ENCODE measurements at regions not wholly inside any gene's neighbourhood (a gene's known extent, or its start where the extent isn't known, plus 50 kb on each side); places are given as distances from the start of the nearest gene placed in this dataset.
"Not testable (repeated sequence)": the region's sequence is repeated elsewhere in the genome, so short reads cannot be mapped to it uniquely, and the experiment has no call there.

DNA sequence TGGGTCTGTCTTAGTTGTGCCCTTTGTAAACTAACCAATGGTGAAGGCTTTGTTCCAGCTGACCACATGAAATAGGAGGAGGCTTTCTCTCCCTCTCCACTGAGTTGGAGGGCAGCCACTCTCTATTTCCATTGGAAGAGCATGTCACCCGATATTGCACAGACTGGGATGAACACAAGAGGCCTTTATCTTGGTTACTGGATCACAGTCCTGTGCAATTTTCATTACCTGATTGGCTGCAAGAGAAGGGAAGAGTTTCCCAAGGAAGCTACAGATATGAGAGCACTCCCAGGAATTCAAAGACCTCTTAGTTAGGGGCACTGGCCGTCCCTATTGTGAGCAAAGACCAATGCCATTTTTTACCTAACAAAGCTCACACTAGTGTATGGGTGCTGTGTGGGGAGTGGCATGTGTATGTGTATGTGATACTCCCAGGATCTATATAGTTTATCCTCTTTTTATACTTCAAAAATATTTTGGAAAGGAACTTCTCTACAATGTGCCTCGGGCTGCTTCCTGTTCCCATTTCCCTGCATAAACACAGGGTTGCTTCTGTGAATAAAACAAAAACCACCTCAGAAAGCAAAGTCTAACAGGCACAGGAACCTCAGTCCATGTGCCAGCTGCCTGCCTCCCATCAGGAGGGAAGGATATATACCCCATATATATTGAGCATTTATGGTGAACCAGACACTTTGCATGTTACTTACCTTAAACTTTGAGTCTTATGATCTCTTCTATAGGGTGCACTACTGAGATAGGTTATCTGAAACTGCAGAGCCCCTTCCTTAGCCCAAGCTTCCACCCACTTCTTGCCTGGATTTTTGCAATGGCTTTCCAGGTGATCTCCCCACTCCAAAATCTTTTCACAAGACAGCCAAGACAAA, 126.5 kb downstream of the RASSF10 start:
- Histone ChIP-seq H3K9me3 (replicated peaks) (peaks cover 14% of the 10 kb centered on the region), H3K4me1 (peaks cover 10% of the 10 kb centered on the region), H3K27ac (replicated peaks) (no peak overlapping the region), H3K36me3 (no peaks in the 10 kb centered on the region), H3K4me3 (no peak overlapping the region), H3K27me3 (ENCODE audit: low read depth) (peaks cover 7% of the 10 kb centered on the region)
- no peak for DNase-seq
- intact Hi-C loops (cut with micrococcal nuclease): no loop called here
- TF ChIP-seq CTCF (IDR thresholded peaks at IDR 0.05; ENCODE audit: borderline replicate concordance): no peak

GRCh38 chr11:13136272-13136596, 127.1 kb downstream of the RASSF10 start:
- Histone ChIP-seq H3K4me1 (peaks cover 10% of the 10 kb centered on the region), H3K9me3 (replicated peaks) (peaks cover 9% of the 10 kb centered on the region), H3K4me3 (no peak overlapping the region), H3K27me3 (ENCODE audit: low read depth) (peaks cover 7% of the 10 kb centered on the region), H3K27ac (replicated peaks) (no peak overlapping the region), H3K36me3 (no peaks in the 10 kb centered on the region)
- DNase-seq: no peak
- intact Hi-C loops (cut with micrococcal nuclease): no loop called here
- no peak for TF ChIP-seq CTCF (IDR thresholded peaks at IDR 0.05; ENCODE audit: borderline replicate concordance)

GRCh38 chr11:13137844-13138301, 128.8 kb downstream of the RASSF10 start:
- intact Hi-C loops (cut with micrococcal nuclease): no loop called here
- Histone ChIP-seq H3K9me3 (replicated peaks) (no peaks in the 10 kb centered on the region), H3K36me3 (no peaks in the 10 kb centered on the region), H3K27ac (replicated peaks) (no peak overlapping the region), H3K4me3 (no peak overlapping the region), H3K27me3 (ENCODE audit: low read depth) (peaks cover 7% of the 10 kb centered on the region), H3K4me1 (peaks cover 16% of the 10 kb centered on the region)
- DNase-seq: no peak
- no peak for TF ChIP-seq CTCF (IDR thresholded peaks at IDR 0.05; ENCODE audit: borderline replicate concordance)

DNA sequence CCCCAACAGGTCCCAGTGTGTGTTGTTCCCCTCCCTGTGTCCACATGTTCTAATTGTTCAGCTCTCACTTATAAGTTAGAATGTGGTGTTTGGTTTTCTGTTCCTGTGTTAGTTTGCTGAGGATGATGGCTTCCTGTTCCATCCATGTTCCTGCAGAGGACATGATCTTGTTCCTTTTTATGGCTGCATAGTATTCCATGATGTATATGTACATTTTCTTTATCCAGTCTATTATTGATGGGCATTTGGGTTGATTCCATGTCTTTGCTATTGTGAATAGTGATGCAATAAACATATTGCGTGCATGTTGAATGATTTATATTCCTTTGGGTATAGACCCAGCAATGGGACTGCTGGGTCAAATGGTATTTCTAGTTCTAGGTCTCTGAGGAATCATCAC, 130.0 kb downstream of the RASSF10 start:
- H3K36me3 ChIP-seq; H3K27me3 ChIP-seq (ENCODE audit: low read depth); H3K27ac ChIP-seq (replicated peaks); DNase-seq; H3K4me3 ChIP-seq; intact Hi-C loops (cut with micrococcal nuclease); H3K9me3 ChIP-seq (replicated peaks): not testable (repeated sequence)
- peaks cover 16% of the 10 kb centered on the region for H3K4me1 ChIP-seq

DNA sequence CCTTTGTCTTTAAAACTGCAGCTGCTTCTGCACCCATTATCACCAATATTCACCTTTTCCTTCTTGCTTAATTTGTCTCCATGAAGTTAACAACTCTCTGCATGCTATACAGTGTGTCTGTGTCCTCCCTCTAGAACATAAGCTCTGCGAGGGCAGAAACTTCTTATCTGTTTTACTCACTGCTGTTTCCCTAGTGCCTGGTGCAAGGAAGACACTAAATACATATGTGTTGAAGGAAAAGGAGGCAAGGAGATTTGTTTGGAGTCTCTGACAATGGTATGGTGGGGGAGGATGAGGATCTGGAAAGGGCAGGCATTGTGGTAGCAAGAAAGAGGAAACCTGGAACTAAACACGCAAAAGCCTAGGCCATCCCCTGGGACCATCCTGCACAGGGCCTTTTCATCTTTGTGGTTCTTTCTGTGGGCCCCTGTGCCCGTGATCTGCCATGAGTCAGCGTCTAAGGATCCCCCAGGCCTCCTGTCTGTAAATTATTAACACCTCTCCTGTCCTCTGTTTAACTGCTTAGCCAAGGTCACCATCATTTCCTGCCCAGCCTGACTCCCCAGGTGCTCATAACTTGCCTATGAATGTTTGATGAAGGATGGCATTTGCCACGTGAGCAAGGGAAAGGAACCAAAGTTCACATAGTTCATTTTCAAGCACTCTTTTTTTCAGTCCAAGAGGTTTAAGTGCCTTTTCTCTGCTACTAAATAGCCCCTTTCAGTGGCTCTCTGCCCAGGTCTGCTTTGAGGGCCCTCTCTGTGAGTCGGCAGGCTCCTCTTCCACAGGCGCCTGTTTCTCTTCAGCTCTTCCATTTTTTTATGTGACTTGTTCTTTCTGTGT, 131.1 kb downstream of the RASSF10 start:
- DNase-seq: no peak
- Histone ChIP-seq H3K4me3 (no peak overlapping the region), H3K27ac (replicated peaks) (no peak overlapping the region), H3K9me3 (replicated peaks) (no peaks in the 10 kb centered on the region), H3K36me3 (no peaks in the 10 kb centered on the region), H3K4me1 (peaks cover 16% of the 10 kb centered on the region), H3K27me3 (ENCODE audit: low read depth) (peaks cover 7% of the 10 kb centered on the region)
- TF ChIP-seq CTCF (IDR thresholded peaks at IDR 0.05; ENCODE audit: borderline replicate concordance): no peak
- intact Hi-C loops (cut with micrococcal nuclease): no loop called here

Data from left ventricle myocardium inferior (tissue), 1 donor.